ENCODE measurements at regions not wholly inside any gene's neighbourhood (a gene's known extent, or its start where the extent isn't known, plus 50 kb on each side); places are given as distances from the start of the nearest gene placed in this dataset.

DNA sequence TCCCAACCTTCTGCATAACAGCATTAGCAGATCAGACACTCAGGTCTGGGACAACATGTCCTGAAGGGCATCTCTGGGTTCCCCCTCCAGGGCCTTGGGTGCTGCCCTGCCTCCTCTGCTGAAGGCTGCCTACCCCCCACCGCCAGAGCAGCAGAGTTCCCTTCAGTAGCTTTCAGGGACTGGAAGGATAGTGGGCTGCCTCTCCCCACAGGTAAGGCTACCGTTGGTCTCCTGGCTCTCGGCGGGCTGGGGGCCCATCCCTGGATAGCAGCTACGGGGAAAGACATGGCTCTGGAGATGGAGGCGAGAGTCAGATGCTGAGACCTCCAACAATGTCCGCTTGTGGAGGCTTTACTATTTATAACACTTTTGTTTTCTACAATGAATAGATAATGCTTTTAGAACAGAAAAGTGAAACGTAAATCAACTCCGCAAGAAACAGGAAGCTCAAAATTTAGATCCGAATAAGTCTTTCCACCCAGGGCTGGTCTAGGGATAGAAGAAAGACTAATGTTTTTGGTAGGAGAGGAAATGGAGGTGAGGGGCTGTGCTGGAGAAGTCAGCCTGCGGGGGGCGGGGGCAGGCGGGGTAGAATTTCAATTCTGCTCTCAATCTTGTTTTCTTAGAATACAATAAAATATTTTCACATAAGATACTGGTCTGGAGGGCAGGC is 58.4 kb downstream of the ARL4C start:
- TF ChIP-seq ZNF274 (IDR thresholded peaks at IDR 0.05; ENCODE audit: low read depth, low read length): no peak
- no peak for TF ChIP-seq YY1 (IDR thresholded peaks at IDR 0.05; ENCODE audit: insufficient read depth, insufficient read length)
- TF ChIP-seq SUZ12 (IDR thresholded peaks at IDR 0.05; ENCODE audit: extremely low read depth, insufficient read depth, insufficient read length): no peak

All from NT2/D1 (cell line).